Prostate gland (tissue), 2 donors: ENCODE measurements at regions not wholly inside any gene's neighbourhood (a gene's known extent, or its start where the extent isn't known, plus 50 kb on each side); places are given as distances from the start of the nearest gene placed in this dataset.

Experiments used
- CTCF ChIP-seq, 4 experiments: fragments of 200-600 bp in 2 of 4; fragments of 450-650 bp in 2 of 4; sonication (generic) in 2 of 4; IDR thresholded peaks; 1 replicate in 3 of 4; 2 replicates in 1 of 4; pipeline ENCODE4 v1.5.1; 2016 to 2019; ENCODE audit warnings: antibody characterized with exemption in 4 of 4, mild to moderate bottlenecking in 2 of 4, moderate library complexity in 2 of 4
- POLR2AphosphoS5 ChIP-seq: sonication (generic); formaldehyde crosslinking; IDR thresholded peaks from one replicate; pipeline ENCODE4 v1.6.1; 2017; ENCODE audit warnings: antibody characterized with exemption

- TF ChIP-seq CTCF (IDR thresholded peaks at IDR 0.05) (no peak), POLR2AphosphoS5 (no peak)
Measured at GRCh38 chr15:85976986-85977385, 102.7 kb upstream of the AGBL1 start.
